Left lung (tissue), 4 donors: ENCODE measurements at regions not wholly inside any gene's neighbourhood (a gene's known extent, or its start where the extent isn't known, plus 50 kb on each side); places are given as distances from the start of the nearest gene placed in this dataset.

Source experiments
- ATAC-seq: fragments of 200-7000 bp; cut with Tn5 transposase; one replicate; pipeline ENCODE4 v1.9.1; 2020; ENCODE audit warnings: moderate library complexity
- DNase-seq, 4 donors: peaks; one replicate each; pipeline ENCODE4 v3.0.0-alpha.2; 2013 to 2020
- H3K27ac ChIP-seq, 2 donors: fragments of 200-600 bp; sonication (generic) in 1 of 2; one replicate each; pipeline versions ENCODE4 v1.5.0 to v1.8.0; 2020 to 2021
- H3K27me3 ChIP-seq, 2 donors: fragments of 200-600 bp; sonication (generic) in 1 of 2; one replicate each; pipeline versions ENCODE4 v1.5.0 to v1.8.0; 2020 to 2021
- H3K36me3 ChIP-seq, 2 donors: fragments of 200-600 bp; sonication (generic) in 1 of 2; one replicate each; pipeline versions ENCODE4 v1.5.0 to v1.8.0; 2020 to 2021
- H3K4me1 ChIP-seq, 2 donors: fragments of 200-600 bp; one replicate each; pipeline ENCODE4 v1.8.0; 2021
- H3K4me3 ChIP-seq, 2 donors: fragments of 200-600 bp; sonication (generic) in 1 of 2; one replicate each; pipeline versions ENCODE4 v1.5.0 to v1.8.0; 2020 to 2021; ENCODE audit warnings: mild to moderate bottlenecking in 1 of 2
- H3K9me3 ChIP-seq, 2 donors: fragments of 200-600 bp; sonication (generic) in 1 of 2; one replicate each; pipeline versions ENCODE4 v1.5.0 to v1.8.0; 2020 to 2021
- intact Hi-C, 2 donors: fragments of 100-400 bp; cut with DNase I; formaldehyde crosslinking; loops; one replicate each; pipeline versions ENCODE4 v1.11.2 to v1.14.2; 2022
- TF ChIP-seq, protein P1 (sequence below), 2 donors: fragments of 200-600 bp; sonication (generic) in 1 of 2; IDR thresholded peaks; one replicate each; pipeline versions ENCODE4 v1.5.0 to v1.8.0; 2021; ENCODE audit warnings: antibody characterized with exemption in 2 of 2
- donor health status: DM: no; HTN: yes; CAD: no.
- donor health status: DM: no; HTN: no; CAD: no.

DNA sequence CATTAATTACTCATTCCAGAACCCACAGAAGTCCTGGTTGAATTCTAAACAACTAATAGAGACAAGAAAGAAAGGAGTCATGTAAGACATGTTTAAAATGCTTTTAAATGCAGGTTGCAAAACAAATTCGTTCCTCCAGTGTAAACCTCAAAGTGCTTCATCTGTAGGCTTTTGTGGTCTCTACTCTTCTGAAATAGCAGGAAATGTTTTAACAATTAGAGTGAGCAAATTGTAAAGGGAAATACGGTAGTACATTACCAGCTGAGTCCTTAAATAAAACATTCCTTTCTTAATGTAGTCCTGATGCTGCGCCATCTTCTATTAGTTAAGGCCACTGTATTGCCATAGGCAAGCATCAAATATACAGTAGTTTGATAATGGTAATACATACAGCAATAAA lies 1934.2 kb upstream of the SEL1L start:
- DNase-seq (no peak), ATAC-seq (no peak)
- Histone ChIP-seq H3K4me1 (no peaks in the 10 kb centered on the region), H3K4me3 (no peak overlapping the region), H3K27me3 (no peaks in the 10 kb centered on the region), H3K27ac (no peak overlapping the region), H3K36me3 (no peaks in the 10 kb centered on the region), H3K9me3 (no peaks in the 10 kb centered on the region)
- intact Hi-C loops: no loop called here
- TF ChIP-seq, protein P1, sequence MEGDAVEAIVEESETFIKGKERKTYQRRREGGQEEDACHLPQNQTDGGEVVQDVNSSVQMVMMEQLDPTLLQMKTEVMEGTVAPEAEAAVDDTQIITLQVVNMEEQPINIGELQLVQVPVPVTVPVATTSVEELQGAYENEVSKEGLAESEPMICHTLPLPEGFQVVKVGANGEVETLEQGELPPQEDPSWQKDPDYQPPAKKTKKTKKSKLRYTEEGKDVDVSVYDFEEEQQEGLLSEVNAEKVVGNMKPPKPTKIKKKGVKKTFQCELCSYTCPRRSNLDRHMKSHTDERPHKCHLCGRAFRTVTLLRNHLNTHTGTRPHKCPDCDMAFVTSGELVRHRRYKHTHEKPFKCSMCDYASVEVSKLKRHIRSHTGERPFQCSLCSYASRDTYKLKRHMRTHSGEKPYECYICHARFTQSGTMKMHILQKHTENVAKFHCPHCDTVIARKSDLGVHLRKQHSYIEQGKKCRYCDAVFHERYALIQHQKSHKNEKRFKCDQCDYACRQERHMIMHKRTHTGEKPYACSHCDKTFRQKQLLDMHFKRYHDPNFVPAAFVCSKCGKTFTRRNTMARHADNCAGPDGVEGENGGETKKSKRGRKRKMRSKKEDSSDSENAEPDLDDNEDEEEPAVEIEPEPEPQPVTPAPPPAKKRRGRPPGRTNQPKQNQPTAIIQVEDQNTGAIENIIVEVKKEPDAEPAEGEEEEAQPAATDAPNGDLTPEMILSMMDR (IDR thresholded peaks at IDR 0.05): no peak

DNA sequence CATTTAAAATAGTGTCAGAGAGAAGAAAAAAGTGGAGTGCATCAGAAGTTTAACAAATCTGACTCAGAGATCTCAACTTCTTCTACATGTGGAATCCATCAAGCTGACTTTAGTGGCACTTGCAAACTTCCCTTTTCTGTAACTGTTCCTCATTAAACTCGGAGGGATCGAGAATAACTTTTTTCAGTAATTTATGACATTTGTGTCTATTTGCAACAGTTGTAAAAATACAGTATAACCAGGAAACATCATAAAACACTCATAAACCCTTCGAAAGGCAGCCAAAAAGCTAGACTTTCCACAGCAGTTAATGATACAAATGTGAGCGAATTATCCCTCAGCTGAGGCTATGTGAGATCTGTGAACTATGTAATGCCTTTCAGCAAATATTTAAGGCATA lies 1936.8 kb upstream of the SEL1L start:
- ATAC-seq (no peak), DNase-seq (peak in 1 of 4 donors; percentile 1)
- H3K27me3 ChIP-seq: no peaks in the 10 kb centered on the region
- H3K4me1 ChIP-seq: no peaks in the 10 kb centered on the region
- intact Hi-C loops: no loop called here
- H3K4me3 ChIP-seq: no peak overlapping the region
- H3K27ac ChIP-seq: no peak overlapping the region
- H3K36me3 ChIP-seq: no peaks in the 10 kb centered on the region
- H3K9me3 ChIP-seq: no peaks in the 10 kb centered on the region
- TF ChIP-seq, protein P1 (IDR thresholded peaks at IDR 0.05): no peak

DNA sequence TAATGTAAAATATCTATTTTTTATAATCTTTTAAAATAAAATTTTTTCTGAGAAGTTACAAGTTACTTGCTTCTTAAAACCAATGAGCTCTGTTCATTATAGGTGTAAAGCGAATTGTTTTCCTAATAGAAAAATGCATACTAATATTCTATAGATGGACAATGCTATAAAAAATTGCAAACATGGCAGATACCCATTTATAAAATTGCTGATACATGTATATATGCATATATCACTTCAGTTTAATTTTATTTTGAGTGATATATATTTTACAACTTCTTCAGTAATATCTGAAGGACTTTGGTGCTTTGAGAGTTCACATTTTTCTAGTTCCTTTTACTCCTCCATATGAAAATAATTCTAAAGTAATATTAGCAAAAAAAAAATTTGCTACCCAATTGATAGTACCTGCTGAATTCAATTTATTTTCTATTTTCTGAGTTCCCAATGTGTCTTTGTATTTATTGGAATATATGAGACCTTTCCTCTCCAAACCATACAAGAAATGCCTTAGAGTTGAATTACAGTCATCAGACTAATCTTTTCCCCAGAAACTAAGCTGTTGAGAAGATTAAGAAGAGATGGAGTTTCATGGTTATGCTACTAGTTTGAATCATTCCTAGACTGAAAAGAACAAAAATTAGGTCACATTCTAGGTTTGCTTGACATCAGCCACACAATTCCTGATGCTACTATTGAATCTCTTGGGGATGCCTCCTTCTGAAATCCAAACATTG lies 1937.5 kb upstream of the SEL1L start:
- TF ChIP-seq, protein P1 (IDR thresholded peaks at IDR 0.05): no peak
- Histone ChIP-seq H3K9me3 (no peaks in the 10 kb centered on the region), H3K27ac (no peak overlapping the region), H3K36me3 (no peaks in the 10 kb centered on the region), H3K4me1 (no peaks in the 10 kb centered on the region), H3K27me3 (no peaks in the 10 kb centered on the region), H3K4me3 (no peak overlapping the region)
- no peak for ATAC-seq
- intact Hi-C loops: no loop called here
- DNase-seq: no peak

DNA sequence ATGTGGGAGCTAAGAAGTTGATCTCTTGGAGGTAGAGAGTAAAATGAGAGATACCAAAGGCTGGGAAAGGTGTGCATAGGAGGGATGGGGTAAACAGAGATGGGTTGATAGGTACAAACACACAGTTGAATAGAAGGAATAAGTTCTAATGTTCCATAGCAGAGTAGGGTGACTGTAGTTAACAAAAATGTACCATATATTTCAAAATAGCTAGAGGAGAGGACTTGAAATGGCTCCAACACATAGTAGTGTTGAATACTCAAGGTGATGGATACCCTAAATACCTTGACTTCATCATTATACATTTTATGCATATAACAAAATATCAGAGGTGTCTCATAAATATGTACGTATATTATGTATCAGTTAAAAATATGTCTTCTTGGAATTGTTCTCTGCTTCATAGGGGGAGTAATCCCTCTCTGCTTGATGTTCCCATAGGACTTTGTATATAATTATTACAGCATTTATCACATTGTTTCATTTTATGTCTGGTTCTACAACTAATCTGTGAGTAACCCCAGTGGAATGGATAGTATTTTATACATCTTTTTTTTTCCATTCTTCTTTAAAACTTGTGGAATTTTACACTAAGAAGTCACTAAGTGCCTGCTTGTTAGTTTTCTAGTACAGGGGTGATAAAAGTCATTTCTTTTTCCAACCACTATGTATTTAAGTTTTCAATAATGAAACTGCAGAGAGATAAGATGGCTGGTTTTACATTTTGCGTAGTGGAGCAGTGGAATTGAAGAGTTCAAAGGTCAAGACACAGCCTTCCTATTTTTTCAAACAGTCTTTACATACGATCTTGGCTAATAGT lies 1940.0 kb upstream of the SEL1L start:
- no peaks in the 10 kb centered on the region for H3K9me3 ChIP-seq
- H3K36me3 ChIP-seq: no peaks in the 10 kb centered on the region
- no peak for DNase-seq
- TF ChIP-seq, protein P1 (IDR thresholded peaks at IDR 0.05): no peak
- ATAC-seq: no peak
- intact Hi-C loops: no loop called here
- no peaks in the 10 kb centered on the region for H3K27me3 ChIP-seq
- no peak overlapping the region for H3K4me3 ChIP-seq
- H3K27ac ChIP-seq: no peak overlapping the region
- H3K4me1 ChIP-seq: no peaks in the 10 kb centered on the region

DNA sequence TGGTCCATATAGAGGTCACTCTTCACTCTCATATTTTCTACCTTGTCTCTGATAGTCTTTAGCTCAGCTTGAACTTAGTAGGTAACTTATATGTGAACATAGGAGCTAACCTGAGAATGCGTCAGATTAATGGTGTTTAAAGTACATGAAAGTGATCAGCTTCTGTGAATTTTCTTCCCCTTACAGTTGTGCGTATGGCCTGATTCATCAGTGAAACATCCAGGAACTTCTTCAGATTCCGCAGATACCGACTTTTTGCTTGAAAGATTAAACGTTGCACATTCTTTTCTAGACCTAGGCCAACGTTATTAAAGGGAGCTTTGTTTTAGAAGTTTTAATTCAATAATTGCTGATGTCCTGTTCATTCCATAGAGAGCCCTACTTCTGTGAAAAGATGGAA lies 1945.1 kb upstream of the SEL1L start:
- TF ChIP-seq, protein P1 (IDR thresholded peaks at IDR 0.05): no peak
- H3K9me3 ChIP-seq: no peaks in the 10 kb centered on the region
- no peak overlapping the region for H3K27ac ChIP-seq
- no peaks in the 10 kb centered on the region for H3K27me3 ChIP-seq
- H3K4me1 ChIP-seq: no peaks in the 10 kb centered on the region
- DNase-seq (no peak), ATAC-seq (no peak)
- no peak overlapping the region for H3K4me3 ChIP-seq
- no peaks in the 10 kb centered on the region for H3K36me3 ChIP-seq
- intact Hi-C loops: no loop called here
